GM18505 (cell line): ENCODE measurements at regions not wholly inside any gene's neighbourhood (a gene's known extent, or its start where the extent isn't known, plus 50 kb on each side); places are given as distances from the start of the nearest gene placed in this dataset.

Experiments used
- ATAC-seq: cut with Tn5 transposase; IDR thresholded peaks from one replicate; pipeline ENCODE4 v1.9.1; 2021; ENCODE audit not compliant: unreplicated experiment
- POLR2A ChIP-seq: IDR thresholded peaks from 4 replicates; pipeline ENCODE4 v1.6.1; 2011; ENCODE audit warnings: borderline replicate concordance; ENCODE audit not compliant: insufficient read depth, insufficient read length; ENCODE audit errors: extremely low read depth

DNA sequence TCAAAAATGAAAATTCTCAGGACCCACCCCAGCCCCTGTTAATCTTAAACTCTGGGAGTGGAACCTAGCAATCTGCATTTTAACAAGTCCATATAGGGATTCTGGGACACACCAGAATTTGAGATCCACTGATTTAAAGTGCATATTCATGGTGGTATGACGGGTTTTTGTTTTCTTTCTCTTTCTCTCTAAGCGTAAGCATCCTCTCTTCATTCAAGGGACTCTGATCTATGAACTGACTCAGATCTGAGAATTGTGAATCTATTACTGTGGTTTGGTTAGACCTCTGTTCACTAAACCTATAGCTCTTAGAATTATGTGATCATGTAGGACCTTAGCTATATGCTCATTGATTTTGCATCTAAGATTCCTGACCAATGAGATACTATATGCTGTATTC is 565.2 kb downstream of the CCDC171 start:
- no peak for ATAC-seq
- TF ChIP-seq POLR2A: no peak

DNA sequence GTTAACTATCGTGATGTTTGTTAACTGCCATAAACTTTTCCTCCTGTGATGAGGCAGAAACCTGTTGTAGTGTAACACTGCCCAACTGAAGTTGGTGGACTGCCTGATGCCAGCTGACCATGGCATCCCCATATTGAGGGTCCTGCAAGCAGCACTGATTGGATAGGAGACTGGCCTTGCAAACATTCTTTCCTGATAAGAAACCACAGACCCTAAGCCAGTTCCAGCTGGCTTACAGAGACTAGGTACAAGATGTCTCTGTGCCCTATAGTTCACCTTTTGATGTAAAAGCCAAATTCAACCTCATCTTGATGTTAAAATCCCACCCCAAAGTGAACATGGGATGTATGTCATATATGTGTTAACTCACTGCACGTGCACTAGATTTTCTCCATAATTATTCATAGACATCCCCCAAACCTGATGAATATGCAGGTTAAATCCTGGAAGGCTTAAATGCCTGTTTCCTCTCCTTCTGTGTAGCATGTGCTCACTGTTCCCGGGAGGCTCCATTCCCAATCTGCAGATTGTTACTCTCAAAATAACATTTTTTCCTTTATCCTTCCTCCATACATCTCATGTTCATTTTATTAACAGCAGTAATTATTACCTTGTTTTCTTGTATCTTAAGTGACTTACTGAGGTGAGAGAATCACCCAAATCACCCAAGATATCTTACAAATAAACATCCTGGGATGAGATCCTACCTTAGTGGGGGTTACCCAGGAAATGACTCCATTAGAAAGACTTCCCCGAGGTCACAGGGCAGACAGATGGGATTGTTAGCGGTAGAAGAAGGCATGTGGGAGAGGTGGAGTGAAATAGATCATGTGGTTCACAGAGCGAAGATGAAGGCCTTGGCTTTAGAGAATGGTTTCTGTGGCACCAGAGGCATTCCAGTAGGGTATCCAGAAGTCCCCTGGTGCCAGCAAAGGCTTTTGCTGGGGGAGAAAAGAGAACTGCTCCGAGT is 566.7 kb downstream of the CCDC171 start:
- TF ChIP-seq POLR2A: no peak
- ATAC-seq: no peak

DNA sequence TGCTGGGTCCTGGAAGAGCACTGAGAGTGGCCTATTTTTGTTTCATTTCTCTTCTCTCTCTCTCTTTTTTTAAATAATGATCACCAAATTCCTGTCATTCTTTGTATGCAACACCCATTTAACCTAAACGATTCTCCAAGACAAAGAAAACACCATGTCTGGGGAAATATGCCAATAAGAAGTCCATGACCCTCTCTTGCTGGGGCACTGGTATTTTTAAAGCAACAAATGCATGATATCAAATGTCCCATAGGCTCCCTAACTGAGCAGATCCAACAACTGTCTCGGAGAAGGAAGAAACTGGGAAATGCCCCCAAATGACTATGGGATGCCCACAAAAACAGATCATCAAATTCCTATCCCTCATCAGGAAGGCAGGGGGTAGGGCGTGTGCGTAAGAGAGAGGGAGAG is 567.4 kb downstream of the CCDC171 start:
- ATAC-seq: no peak

DNA sequence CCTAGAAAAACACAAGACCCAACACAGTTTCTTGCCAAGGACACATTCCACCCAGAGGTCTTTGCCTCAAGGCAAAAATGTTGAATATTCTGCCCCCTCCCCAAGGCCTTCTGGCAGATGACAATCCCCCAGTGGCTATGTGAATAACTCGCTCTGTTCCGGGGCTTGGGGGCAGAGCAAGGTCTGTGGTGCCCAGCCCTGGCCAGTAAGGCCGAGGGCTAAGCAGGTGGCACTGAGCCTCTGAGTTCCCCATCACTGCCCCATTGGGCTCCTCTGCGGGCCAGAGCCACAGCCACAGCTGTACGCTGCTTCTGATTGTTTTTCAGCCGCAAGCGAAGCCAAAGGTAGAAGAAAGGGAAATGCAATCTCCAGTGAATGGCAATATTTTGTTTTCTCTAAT is 567.9 kb downstream of the CCDC171 start:
- no peak for ATAC-seq
- TF ChIP-seq POLR2A: no peak

More for the DNA sequence above, 567.4 kb downstream of the CCDC171 start:
- no peak for TF ChIP-seq POLR2A

DNA sequence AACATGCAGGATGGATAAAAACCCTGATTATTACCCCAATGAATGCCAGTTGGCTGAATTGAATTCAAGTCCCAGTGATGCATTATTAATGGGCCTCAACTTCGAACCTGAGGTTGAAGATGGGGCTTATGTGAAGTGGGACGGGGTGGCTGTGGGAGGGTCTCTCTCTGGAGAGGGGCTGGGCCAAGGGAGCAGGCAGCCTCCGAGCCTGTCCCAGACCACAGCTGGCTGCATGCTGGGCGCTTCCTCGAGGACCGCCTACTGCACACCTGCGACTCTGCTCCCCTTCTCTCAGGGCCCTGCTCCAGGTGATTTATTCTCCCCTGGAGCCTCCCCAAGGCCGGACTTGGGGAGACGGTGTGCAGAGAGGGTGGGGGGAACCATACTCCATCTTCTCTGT is 568.3 kb downstream of the CCDC171 start:
- ATAC-seq: no peak
- no peak for TF ChIP-seq POLR2A

DNA sequence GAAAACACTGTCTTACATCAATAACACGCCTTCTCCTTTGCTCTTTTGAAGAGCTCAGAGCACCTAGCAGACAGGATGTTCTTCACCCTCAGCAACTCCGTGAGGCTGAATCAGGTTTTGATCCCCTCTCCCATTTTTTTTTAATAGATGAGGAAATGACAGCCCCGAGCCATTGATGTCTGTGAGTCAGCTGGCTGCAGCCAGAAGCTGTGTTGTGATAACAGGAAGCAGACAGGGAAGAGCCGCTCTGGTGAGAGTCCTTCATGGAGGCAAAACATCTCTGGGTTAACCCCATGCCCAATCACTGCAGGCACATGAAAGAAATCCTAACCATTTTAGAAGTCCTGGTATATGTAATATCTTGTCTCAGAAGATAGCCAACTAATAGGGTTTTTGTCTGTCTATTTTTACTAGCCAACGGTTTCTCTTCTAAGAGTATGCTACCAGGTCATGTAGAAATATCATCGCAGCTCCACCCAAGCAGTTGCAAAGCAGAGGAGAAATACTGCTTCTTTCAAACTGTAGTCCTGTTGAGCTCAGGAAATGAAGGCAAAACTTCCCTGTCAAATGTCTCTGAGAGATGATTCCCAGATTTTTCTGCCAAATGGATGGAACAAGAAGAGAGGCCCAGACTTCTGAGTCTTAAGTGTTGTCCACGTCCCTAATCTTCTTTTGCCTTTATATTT is 568.9 kb downstream of the CCDC171 start:
- no peak for ATAC-seq
- no peak for TF ChIP-seq POLR2A

DNA sequence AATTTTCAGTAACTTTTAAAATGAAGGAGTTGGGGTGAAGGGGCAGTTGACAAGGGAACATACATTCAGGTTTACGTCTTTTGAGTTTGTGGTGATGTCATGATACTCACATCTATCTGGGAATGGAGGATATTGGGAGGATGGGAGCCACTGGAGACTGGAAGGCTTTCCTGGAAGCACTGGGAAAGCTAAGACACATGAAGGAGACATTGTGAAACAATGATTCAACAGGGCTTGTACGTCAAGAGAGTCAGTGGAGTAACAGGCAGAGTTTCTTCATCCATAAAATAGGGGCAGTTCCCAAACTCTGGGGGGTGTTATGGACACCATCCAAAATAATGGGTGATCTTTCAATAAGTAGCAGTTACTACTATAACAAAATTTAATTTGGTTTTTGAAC is 572.8 kb downstream of the CCDC171 start:
- ATAC-seq: no peak
- TF ChIP-seq POLR2A: no peak

DNA sequence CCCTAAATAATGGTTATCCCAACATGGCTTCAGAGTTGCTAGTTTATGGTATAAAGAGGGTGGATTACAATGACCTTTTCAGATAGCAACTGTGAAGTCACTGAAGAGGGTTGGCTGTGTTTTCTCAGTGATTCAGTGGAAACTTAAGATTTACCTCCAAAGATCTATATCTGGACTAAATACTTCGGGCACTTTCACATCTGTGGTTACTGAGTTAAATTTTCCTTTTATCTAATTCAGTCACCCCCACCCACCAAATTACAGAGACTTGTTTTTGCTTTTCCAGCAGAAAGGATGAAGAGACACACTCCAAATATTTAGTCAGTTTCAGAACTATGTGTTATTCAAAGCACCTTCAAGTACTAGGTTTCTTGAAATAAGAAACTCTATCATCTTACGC is 573.2 kb downstream of the CCDC171 start:
- no peak for TF ChIP-seq POLR2A
- no peak for ATAC-seq

DNA sequence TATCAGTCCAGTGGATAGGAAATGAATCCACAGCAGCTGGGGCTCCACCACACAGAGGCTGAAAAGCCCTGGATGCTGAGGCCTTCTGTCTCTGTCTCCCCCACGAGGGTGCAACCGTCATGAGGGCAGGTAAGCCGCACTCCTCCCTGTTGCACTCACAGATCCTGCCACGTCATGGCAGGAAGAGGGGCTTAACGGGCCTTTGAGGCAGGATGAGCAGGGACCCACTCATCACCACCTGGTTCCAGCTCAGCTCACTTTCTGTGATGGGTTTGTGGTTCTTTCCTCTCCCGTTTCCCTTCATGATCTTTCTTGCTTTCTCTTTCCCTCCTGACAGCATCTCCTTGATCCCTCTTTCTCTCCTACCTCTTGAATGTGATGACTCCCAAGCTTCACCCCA is 575.2 kb downstream of the CCDC171 start:
- no peak for TF ChIP-seq POLR2A
- no peak for ATAC-seq

DNA sequence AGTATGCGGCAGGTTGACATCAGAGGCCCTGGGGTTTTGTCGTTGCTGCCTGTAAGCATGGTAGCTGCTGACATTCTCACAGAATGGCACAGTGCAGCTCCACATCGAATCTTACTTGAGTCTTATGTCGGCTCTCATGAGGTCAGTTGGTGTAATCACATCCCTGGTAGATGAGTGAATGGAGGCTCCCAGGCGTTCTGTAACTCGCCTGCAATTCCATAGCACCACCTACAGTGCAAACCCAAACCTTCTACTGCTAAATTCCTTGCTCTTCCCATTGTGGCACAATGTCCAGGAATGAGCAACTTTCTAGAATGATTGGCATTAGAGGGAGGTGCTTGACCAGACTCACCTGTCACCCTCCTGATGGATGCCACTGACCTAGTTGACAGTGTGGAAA is 578.4 kb downstream of the CCDC171 start:
- ATAC-seq: no peak
- TF ChIP-seq POLR2A: no peak

DNA sequence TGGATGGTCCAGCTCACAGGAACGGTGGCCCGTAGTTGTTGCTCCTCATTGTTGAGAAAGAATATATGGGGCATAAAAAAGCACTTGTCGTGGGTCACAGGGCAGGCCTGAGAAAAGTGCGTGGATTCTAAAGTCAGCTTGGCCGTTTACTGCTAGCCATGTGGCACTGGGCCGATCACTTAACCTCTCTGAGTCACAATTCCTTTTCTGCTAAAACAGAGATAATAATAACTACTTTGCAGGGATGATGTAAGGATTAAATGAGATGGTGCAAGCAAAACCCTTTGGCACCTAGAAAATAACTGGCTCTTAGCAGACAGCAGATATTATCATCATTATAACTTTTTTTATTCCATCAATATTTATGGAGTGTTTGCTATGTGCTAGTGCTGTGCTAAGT is 579.7 kb downstream of the CCDC171 start:
- no peak for ATAC-seq
- no peak for TF ChIP-seq POLR2A

DNA sequence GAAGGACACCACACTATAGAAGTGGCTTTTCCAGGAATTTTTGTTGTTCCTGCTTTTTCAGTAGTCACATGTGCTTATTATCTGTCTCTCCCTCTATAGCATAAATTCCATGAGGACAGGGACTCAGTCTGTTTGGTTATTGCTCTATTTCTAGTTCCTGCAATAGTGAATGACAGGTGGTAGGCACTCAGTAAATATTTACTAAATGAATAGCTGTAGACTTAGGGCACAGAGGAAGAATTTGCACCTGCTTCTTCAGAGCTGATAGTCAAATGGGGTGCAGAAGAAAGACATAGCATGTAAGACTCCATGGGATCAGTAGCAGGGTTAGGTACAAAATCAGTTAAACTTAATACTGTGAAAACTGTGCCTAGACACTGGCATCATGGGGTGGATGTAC is 580.2 kb downstream of the CCDC171 start:
- ATAC-seq: no peak

DNA sequence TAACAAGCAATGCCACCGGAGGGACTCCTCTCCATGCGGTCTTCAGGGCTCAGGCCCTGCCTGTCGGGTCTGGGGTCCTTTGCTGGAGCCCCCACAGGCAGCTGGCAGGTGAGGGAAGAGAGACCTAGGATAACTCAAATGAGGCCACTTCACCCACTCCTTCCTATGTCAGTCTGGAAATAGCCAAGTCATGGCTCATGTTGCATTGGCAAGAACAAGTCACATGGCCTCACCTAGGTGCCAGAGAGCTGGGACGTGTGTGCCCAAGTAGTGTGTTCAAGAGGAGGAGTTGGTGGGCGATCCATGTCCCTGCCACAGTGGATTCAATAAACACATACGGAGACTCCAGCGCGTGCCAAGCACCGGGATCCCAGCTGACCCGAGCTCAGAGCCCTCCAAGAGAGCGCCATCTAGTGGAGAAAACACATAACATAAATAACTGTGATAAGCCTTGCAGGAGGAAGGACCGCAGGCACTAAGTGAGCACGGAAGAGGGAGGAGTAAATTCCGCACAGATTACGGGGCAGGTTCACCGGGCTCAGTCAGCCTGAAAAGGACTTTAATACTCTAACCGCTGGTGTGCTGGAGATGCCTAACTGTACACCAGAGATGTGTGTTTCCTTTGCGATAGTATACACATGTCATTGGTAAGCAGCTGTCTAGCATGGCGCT is 580.8 kb downstream of the CCDC171 start:
- ATAC-seq: peak; percentile 85
- no peak for TF ChIP-seq POLR2A

More for the DNA sequence above, 580.2 kb downstream of the CCDC171 start:
- no peak for TF ChIP-seq POLR2A
